ENCODE measurements at regions not wholly inside any gene's neighbourhood (a gene's known extent, or its start where the extent isn't known, plus 50 kb on each side); places are given as distances from the start of the nearest gene placed in this dataset.

DNA sequence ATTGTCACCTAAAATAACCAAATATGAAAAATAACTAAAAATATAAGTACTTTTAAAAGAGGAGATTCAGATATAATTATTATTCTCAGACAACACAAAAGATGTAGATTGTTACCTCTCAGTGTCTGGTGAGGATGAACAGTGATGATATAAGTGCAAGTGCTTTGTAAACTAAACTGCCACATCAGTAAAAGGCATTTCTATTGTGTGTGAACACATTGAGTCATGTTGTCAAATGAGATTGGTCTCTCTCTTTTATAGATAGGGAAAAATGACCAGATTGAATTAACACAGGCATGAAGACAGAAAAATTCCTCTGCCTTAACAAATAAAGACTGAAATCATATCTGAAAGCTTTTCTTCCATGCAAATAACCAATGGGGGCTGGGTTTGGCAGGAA, 182.4 kb upstream of the TMEFF2 start:
- H3K27me3 ChIP-seq (ENCODE audit: control insufficient read depth, insufficient read depth, low read length): no peaks in the 10 kb centered on the region
- H3K36me3 ChIP-seq (ENCODE audit: control insufficient read depth, insufficient read depth, low read length): no peaks in the 10 kb centered on the region
- no peak overlapping the region for H3K9ac ChIP-seq (ENCODE audit: low read length)
- no peak overlapping the region for H3K4me3 ChIP-seq (ENCODE audit: low read length)
- H3K4me1 ChIP-seq (ENCODE audit: control insufficient read depth, insufficient read depth, low read length): no peaks in the 10 kb centered on the region
- no peak overlapping the region for H3K27ac ChIP-seq (ENCODE audit: low read depth, low read length)

DNA sequence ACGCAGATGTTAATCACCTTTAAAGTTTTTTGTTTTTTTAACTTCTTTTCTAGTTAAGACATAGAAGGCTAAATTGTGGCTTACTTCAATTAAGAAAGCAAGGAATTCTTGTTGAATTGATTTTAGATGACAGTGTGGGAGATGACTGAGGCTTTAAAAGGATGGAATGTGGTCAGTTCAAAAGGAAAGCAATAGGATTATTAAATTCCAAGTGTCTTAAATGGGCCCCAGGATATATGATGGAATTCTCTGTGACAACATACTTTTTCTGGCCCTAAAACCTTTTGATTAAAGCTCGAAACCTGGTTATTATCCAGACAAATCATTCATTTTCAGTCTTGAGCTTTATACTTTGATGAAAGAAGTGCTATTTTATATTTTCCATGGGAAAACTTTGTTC, 179.0 kb upstream of the TMEFF2 start:
- no peak overlapping the region for H3K4me3 ChIP-seq (ENCODE audit: low read length)
- no peak overlapping the region for H3K9ac ChIP-seq (ENCODE audit: low read length)
- no peaks in the 10 kb centered on the region for H3K4me1 ChIP-seq (ENCODE audit: control insufficient read depth, insufficient read depth, low read length)

DNA sequence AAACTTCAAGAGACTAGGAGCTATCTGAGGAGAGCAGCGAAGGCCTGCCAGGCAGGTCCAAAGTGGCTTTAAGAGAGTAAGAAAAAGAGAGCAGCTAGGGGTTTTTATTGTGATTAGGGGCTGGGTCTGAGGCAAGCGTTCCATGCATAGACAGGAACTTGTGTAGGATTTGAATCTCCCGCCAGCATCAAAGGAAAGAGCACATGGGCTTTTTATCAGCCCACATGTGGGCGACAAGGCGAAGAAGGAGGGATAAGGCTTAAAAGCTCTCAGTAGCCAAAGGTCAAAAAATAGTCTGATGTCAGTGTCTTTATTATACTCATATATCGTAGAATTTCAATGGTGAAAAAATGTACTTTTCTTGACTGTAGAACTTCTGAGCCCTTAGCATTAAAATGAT, 178.5 kb upstream of the TMEFF2 start:
- Histone ChIP-seq H3K27me3 (ENCODE audit: control insufficient read depth, insufficient read depth, low read length) (no peaks in the 10 kb centered on the region), H3K4me3 (ENCODE audit: low read length) (no peak overlapping the region), H3K9ac (ENCODE audit: low read length) (no peak overlapping the region), H3K36me3 (ENCODE audit: control insufficient read depth, insufficient read depth, low read length) (no peaks in the 10 kb centered on the region), H3K27ac (ENCODE audit: low read depth, low read length) (no peak overlapping the region), H3K4me1 (ENCODE audit: control insufficient read depth, insufficient read depth, low read length) (no peaks in the 10 kb centered on the region)

More for the DNA sequence above, 179.0 kb upstream of the TMEFF2 start:
- Histone ChIP-seq H3K27me3 (ENCODE audit: control insufficient read depth, insufficient read depth, low read length) (no peaks in the 10 kb centered on the region), H3K36me3 (ENCODE audit: control insufficient read depth, insufficient read depth, low read length) (no peaks in the 10 kb centered on the region), H3K27ac (ENCODE audit: low read depth, low read length) (no peak overlapping the region)

DNA sequence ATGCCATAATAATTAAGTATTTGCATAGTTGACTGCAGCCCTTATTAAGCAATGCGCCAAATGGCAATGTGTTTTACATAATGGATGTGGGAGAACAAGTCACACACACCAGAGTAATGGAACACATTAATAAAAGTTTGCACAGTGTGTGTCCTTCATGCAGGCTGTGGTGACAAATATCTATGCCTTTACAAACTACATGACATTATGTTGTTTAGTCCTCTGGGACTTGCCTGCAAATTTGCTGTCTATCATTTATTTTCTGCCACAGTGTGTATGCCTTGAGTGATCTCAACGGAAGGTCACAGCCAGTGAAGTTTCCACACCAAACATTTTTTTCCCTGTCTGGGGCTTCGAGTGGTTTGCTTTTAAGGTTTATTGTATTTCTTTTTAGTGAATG, 175.2 kb upstream of the TMEFF2 start:
- Histone ChIP-seq H3K27me3 (ENCODE audit: control insufficient read depth, insufficient read depth, low read length) (no peaks in the 10 kb centered on the region), H3K36me3 (ENCODE audit: control insufficient read depth, insufficient read depth, low read length) (no peaks in the 10 kb centered on the region), H3K9ac (ENCODE audit: low read length) (no peak overlapping the region), H3K4me1 (ENCODE audit: control insufficient read depth, insufficient read depth, low read length) (no peaks in the 10 kb centered on the region), H3K4me3 (ENCODE audit: low read length) (no peak overlapping the region), H3K27ac (ENCODE audit: low read depth, low read length) (no peak overlapping the region)

DNA sequence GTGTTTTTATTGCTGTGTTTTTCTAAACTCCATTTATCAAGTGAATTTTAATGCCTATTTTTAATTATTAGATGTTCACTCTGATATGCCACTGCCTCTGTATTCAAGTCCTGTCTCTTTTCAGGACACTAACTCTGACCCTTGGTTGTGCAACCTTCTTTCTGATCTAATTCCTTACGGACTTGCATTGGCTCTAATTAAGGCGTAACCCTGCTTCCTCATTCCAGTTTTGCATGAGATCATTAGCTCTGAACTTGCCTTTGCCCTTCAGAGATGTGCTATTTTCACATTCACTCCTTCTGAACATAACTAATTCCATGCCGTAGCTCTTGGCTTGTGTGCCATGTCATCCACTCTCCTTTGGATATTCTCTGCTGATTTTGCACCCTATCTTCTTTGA, 162.5 kb upstream of the TMEFF2 start:
- H3K36me3 ChIP-seq (ENCODE audit: control insufficient read depth, insufficient read depth, low read length): no peaks in the 10 kb centered on the region

DNA sequence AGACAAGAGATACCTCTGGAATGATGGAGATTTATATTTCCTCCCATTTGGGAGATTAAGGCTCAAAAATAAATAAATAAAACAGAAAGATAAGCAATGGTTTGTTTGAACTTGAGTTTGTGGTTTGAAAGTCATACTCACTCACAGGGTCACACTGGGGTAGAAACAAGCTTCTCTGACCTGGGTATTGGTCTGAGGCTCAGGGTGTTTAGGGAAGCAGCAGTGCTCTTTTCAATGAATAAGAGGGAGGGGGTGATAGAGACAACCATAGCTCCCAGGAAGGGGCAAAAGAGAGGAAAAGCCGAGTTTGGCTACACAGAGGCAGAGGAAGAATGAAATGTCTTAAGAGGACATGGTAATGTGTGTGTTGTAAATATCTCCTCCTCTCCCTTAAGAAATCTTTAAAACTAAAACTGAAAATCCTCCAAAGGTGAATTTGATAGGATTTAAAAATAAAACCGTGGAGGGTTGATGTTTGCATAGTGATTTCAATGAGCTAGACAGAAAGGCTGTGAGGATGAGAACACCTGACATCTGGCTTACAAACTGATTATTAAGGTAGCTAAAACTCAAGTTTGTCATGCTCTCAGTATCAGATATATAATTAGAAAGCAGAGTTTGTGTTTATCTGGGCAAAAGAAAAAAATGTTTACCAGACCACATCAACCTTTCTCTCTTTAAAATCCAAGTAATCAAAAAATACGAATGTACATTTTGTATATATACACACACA, 159.9 kb upstream of the TMEFF2 start:
- H3K4me3 ChIP-seq (ENCODE audit: low read length): no peak overlapping the region
- no peaks in the 10 kb centered on the region for H3K36me3 ChIP-seq (ENCODE audit: control insufficient read depth, insufficient read depth, low read length)
- H3K27me3 ChIP-seq (ENCODE audit: control insufficient read depth, insufficient read depth, low read length): no peaks in the 10 kb centered on the region
- H3K4me1 ChIP-seq (ENCODE audit: control insufficient read depth, insufficient read depth, low read length): no peaks in the 10 kb centered on the region
- no peak overlapping the region for H3K27ac ChIP-seq (ENCODE audit: low read depth, low read length)
- no peak overlapping the region for H3K9ac ChIP-seq (ENCODE audit: low read length)

More for the DNA sequence above, 162.5 kb upstream of the TMEFF2 start:
- Histone ChIP-seq H3K9ac (ENCODE audit: low read length) (no peak overlapping the region), H3K27ac (ENCODE audit: low read depth, low read length) (no peak overlapping the region), H3K27me3 (ENCODE audit: control insufficient read depth, insufficient read depth, low read length) (no peaks in the 10 kb centered on the region), H3K4me3 (ENCODE audit: low read length) (no peak overlapping the region), H3K4me1 (ENCODE audit: control insufficient read depth, insufficient read depth, low read length) (no peaks in the 10 kb centered on the region)

DNA sequence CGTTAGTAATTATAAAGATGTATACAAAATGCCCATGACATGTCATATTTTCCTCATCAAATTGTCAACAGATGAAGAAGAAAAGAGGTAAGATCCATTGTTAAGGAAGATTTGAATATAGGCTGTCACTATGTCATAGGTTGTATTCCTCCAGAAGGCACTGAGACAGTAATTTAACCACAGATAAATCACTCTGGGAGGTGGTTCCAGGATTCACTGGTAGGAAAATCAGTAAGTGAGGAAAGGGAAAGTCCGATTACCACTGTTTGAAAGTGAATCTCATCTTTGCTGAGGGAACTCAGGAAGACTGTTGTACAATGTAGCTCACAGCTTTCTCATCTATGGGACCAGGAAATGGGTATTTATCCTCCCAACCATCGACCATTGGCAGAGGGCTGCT, 152.8 kb upstream of the TMEFF2 start:
- Histone ChIP-seq H3K27me3 (ENCODE audit: control insufficient read depth, insufficient read depth, low read length) (no peaks in the 10 kb centered on the region), H3K4me1 (ENCODE audit: control insufficient read depth, insufficient read depth, low read length) (no peaks in the 10 kb centered on the region), H3K27ac (ENCODE audit: low read depth, low read length) (no peak overlapping the region), H3K36me3 (ENCODE audit: control insufficient read depth, insufficient read depth, low read length) (no peaks in the 10 kb centered on the region), H3K9ac (ENCODE audit: low read length) (no peak overlapping the region), H3K4me3 (ENCODE audit: low read length) (no peak overlapping the region)

DNA sequence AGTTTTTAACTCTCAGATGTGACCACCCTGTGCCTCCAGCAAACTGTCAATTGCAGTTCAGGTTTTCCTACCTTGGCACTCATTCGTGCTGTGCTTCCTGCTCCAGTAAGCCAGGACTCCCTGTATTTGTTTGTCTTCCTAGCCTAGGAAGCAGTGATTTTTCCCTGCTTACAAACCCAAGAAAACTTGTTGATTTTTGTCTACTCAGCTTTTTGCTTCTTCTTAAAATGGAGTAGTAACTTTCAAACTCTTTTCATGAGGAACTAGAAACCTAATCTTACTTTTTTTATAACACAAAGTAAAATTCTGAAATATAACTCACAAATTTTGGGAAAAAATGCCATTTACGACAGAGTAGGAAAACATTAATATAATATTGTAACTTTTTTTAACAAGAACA, 150.6 kb upstream of the TMEFF2 start:
- H3K4me3 ChIP-seq (ENCODE audit: low read length): no peak overlapping the region
- no peak overlapping the region for H3K9ac ChIP-seq (ENCODE audit: low read length)
- no peak overlapping the region for H3K27ac ChIP-seq (ENCODE audit: low read depth, low read length)
- no peaks in the 10 kb centered on the region for H3K27me3 ChIP-seq (ENCODE audit: control insufficient read depth, insufficient read depth, low read length)
- no peaks in the 10 kb centered on the region for H3K4me1 ChIP-seq (ENCODE audit: control insufficient read depth, insufficient read depth, low read length)
- H3K36me3 ChIP-seq (ENCODE audit: control insufficient read depth, insufficient read depth, low read length): no peaks in the 10 kb centered on the region

DNA sequence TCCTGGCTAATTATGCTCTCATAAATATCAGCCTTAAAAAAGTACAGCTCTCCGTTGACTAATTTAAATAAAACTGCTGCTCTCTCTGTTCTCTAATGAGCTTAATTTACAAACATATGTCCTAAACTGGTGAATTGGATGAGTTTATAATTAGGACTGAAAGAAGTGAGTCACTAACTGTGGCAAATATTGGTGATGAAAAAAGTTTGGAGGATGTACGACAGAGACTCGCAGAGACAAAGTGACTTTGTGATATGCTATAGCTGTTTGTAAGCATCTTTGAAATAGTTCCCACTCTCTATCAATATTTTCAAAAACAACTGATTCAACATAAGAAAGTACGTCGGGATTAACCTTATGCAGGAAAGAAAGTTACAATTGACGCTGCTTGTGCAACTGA, 138.9 kb upstream of the TMEFF2 start:
- no peaks in the 10 kb centered on the region for H3K36me3 ChIP-seq (ENCODE audit: control insufficient read depth, insufficient read depth, low read length)
- no peaks in the 10 kb centered on the region for H3K4me1 ChIP-seq (ENCODE audit: control insufficient read depth, insufficient read depth, low read length)
- no peaks in the 10 kb centered on the region for H3K27me3 ChIP-seq (ENCODE audit: control insufficient read depth, insufficient read depth, low read length)
- H3K9ac ChIP-seq (ENCODE audit: low read length): no peak overlapping the region
- H3K27ac ChIP-seq (ENCODE audit: low read depth, low read length): no peak overlapping the region
- H3K4me3 ChIP-seq (ENCODE audit: low read length): no peak overlapping the region

DNA sequence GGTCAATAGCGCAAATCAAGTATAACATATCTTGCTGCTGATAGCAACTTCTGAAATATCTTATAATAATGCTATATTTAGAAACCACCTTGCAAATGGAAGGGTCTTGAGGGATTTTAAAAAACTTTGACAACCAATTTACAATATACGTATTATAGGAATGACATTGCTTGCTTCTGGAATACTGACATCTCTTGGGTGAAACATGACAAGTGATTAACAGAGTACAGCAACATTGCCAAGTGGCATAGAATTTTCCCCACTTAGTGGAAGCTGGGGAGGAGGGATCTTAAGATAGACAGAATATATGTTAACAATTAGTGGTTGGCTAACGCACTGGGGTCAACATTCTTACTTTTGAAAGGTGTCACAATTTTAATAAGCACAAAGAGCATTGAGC, 133.6 kb upstream of the TMEFF2 start:
- Histone ChIP-seq H3K36me3 (ENCODE audit: control insufficient read depth, insufficient read depth, low read length) (no peaks in the 10 kb centered on the region), H3K27ac (ENCODE audit: low read depth, low read length) (no peak overlapping the region), H3K9ac (ENCODE audit: low read length) (no peak overlapping the region)

DNA sequence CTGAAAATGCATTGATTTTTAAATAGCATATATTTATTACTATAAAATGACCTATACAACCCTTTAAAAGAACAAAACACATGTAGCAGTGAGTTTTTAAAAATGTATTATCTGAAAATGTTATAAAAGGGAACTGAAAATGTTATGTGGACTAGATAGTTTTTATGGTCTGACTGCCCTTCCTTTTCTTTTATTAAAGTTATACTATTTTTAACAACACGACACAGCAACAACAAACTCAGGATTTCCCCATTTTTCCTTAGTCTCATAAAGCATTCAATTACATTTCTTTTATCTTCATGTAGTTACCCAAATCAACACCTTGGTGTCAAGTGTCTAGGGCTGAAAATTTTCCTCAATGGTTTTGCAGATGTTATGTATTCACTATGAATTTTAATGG, 132.8 kb upstream of the TMEFF2 start:
- H3K27ac ChIP-seq (ENCODE audit: low read depth, low read length): no peak overlapping the region
- no peaks in the 10 kb centered on the region for H3K36me3 ChIP-seq (ENCODE audit: control insufficient read depth, insufficient read depth, low read length)
- H3K27me3 ChIP-seq (ENCODE audit: control insufficient read depth, insufficient read depth, low read length): no peaks in the 10 kb centered on the region
- no peaks in the 10 kb centered on the region for H3K4me1 ChIP-seq (ENCODE audit: control insufficient read depth, insufficient read depth, low read length)
- no peak overlapping the region for H3K4me3 ChIP-seq (ENCODE audit: low read length)
- H3K9ac ChIP-seq (ENCODE audit: low read length): no peak overlapping the region

More for the DNA sequence above, 133.6 kb upstream of the TMEFF2 start:
- Histone ChIP-seq H3K4me1 (ENCODE audit: control insufficient read depth, insufficient read depth, low read length) (no peaks in the 10 kb centered on the region), H3K4me3 (ENCODE audit: low read length) (no peak overlapping the region), H3K27me3 (ENCODE audit: control insufficient read depth, insufficient read depth, low read length) (no peaks in the 10 kb centered on the region)

DNA sequence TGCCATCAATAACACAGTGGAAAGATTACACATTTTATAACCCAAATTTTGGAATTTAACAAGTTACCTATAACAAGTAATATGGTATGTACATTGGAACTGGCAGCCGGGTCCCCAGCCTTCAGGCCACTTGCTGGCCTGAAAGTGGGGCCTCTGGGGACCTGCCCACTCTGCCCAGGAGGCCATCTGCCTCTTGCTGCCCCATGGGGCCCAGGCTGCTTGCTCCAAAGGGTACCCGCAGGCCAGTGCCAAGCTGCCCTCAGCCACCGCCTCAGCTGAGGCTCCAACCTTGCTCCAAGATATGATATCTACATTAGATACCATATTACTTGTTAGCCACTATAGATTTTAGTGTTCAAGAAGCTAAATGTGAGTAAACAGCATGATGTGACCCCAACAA, 120.8 kb upstream of the TMEFF2 start:
- Histone ChIP-seq H3K4me3 (ENCODE audit: low read length) (no peak overlapping the region), H3K4me1 (ENCODE audit: control insufficient read depth, insufficient read depth, low read length) (no peaks in the 10 kb centered on the region), H3K27ac (ENCODE audit: low read depth, low read length) (no peak overlapping the region), H3K27me3 (ENCODE audit: control insufficient read depth, insufficient read depth, low read length) (no peaks in the 10 kb centered on the region), H3K36me3 (ENCODE audit: control insufficient read depth, insufficient read depth, low read length) (no peaks in the 10 kb centered on the region), H3K9ac (ENCODE audit: low read length) (no peak overlapping the region)

DNA sequence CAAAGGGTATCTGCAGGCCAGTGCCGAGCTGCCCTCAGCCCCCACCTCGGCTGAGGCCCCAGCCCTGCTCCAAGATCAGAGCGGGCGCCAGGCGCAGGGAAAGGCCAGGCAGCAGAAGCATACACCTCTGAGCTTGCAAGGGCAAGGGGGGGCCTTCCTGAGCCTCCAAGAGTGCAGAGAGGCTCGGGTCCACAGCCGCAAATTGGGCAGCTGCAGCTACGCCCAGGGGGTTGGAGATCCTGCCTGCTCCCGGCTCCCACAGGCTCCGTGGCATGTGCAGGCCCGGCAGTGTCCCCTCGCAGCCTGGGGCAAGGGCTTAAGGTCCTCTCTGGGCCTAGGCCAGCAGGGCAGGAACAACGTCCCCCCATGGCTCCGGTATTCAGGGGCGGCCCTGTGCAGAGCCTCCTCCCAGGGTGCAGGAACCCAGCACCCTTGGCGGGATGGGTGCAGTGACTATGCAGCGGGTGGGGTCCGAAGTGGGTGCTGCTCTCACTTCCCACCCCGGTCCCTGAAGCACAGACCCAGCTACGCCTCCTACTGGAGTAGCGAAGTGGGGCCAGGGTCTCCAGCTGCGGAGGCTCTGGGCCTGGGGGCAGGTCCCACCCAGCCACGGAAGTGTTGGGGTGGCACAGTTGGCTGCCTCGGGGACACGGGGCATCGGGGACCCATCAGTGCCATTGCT, 120.2 kb upstream of the TMEFF2 start:
- no peak overlapping the region for H3K27ac ChIP-seq (ENCODE audit: low read depth, low read length)
- H3K4me3 ChIP-seq (ENCODE audit: low read length): no peak overlapping the region
- no peaks in the 10 kb centered on the region for H3K4me1 ChIP-seq (ENCODE audit: control insufficient read depth, insufficient read depth, low read length)
- H3K36me3 ChIP-seq (ENCODE audit: control insufficient read depth, insufficient read depth, low read length): no peaks in the 10 kb centered on the region
- no peaks in the 10 kb centered on the region for H3K27me3 ChIP-seq (ENCODE audit: control insufficient read depth, insufficient read depth, low read length)
- H3K9ac ChIP-seq (ENCODE audit: low read length): no peak overlapping the region
